HG03442 (cell line): ENCODE measurements at regions not wholly inside any gene's neighbourhood (a gene's known extent, or its start where the extent isn't known, plus 50 kb on each side); places are given as distances from the start of the nearest gene placed in this dataset.

Experiments used
- ATAC-seq: cut with Tn5 transposase; IDR thresholded peaks from one replicate; pipeline ENCODE4 v1.9.1; 2021; ENCODE audit warnings: mild to moderate bottlenecking, moderate library complexity; ENCODE audit not compliant: unreplicated experiment

- no peak for ATAC-seq
These were observed 1025.3 kb upstream of the CNTNAP5 start for GRCh38 chr2:122999821-123000220.

GRCh38 chr2:123002660-123003248 is 1022.3 kb upstream of the CNTNAP5 start:
- ATAC-seq: no peak

DNA sequence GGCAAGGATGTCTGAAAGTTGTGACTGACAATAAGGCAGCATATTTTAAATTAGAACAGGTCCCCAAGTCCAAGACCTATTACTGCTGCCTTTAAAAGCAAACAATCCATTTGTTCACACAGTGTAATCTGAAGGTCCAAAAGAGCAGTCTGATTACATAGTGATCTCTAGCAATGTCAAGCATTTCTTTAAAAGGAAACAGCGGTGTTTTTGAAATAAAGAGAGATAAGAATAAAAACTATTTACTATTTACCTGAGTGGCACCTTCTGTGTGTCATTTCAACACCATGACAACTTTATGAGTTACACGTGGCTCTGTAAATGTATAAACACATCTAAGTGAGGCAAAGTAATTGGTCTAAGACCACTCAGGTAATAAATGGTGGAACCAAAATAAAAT is 1009.9 kb upstream of the CNTNAP5 start:
- ATAC-seq: no peak

DNA sequence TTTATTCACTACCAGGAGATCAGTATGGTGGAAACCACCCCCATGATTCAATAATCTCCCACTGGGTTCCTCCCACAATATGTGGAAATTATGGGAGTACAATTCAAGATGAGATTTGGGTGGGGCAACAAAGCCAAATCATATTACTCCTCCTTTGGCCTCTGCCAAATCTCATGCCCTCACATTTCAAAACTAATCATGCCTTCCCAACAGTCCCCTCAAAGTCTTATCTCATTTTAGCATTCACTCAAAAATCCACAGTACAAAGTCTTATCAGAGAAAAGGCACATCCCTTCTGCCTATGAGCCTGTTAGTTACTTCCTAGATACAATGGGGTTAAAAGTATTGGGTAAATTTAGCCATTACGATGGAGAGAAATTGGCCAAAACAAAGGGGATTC is 989.5 kb upstream of the CNTNAP5 start:
- no peak for ATAC-seq

GRCh38 chr2:123036300-123036699 is 988.8 kb upstream of the CNTNAP5 start:
- no peak for ATAC-seq

GRCh38 chr2:123040506-123040905 is 984.6 kb upstream of the CNTNAP5 start:
- ATAC-seq: no peak

DNA sequence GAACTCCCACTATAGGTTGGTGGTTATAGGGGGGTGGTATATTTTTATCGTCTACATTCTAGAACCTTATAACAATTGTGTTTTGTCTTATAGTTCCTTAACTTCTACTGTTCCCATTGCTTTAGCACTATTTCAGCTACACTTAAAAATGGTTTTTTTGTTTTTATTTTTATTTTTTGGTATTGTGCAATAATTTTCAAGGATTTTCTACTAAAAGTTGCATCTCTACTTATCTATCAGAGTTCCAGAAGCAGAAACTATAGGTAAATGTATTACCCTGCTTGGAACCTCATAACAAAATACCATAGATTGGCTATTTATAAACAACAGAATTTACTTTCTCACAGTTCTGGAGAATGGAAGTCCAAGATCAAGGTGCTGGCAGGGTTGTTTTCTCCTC is 981.6 kb upstream of the CNTNAP5 start:
- no peak for ATAC-seq

DNA sequence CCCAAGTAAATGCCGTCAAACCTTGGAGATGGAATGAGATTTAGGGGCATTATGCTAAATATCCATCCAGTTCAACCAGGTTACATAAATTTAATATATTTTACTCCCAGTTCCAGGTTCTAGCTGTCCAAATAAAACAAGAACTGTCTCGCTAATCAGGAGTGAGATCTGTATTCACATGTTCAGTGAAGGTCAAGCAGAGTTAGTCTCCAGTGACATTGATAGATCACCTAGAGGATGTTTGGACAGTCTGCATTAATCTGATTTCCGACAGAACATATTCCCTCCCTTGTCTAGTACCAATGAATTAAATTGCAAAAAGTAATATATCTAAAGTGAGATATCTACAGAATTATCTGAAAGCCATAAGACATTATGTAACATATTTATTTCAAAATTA is 979.4 kb upstream of the CNTNAP5 start:
- no peak for ATAC-seq

- no peak for ATAC-seq
These were observed 977.9 kb upstream of the CNTNAP5 start for GRCh38 chr2:123047186-123047585.

GRCh38 chr2:123051136-123051535 is 974.0 kb upstream of the CNTNAP5 start:
- no peak for ATAC-seq

GRCh38 chr2:123061534-123061933 is 963.6 kb upstream of the CNTNAP5 start:
- ATAC-seq: no peak

DNA sequence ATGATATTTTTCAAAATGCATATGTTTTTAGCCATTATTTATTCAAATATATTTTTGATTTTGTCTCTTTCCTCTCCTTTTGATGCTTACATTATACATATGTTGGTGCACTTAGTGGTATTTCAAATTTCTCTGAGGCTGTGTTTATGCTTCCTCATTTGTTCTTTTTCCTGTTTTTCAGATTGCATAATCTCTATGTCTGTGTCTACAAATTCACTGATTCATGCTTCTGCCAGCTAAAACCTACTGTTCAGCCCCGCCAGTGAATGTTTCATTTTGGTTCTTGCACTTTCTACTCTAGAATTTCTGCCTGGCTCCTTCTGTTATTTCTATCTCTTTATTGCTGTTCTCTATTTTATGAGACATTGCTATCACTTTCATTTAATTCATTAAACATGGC is 951.7 kb upstream of the CNTNAP5 start:
- no peak for ATAC-seq

DNA sequence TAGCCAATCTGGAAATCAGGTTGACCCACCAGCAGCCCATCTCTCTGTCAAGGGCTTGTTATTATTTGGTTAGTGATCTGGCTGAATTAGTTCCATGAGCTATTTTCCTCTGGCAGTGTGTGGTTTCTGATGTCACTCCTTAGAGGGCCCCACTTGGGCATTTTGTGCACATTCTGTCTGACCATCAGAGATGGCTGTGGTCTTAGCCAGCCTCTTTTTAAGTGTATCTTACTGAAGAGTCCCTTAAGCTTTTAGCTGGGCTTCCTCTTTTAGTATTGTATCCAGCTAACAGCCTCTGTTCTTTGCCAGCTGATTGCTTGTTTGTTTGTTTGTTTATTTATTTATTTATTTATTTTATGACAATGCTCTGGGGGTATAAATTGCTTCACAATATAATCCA is 951.1 kb upstream of the CNTNAP5 start:
- ATAC-seq: no peak

GRCh38 chr2:123077101-123077500 is 948.0 kb upstream of the CNTNAP5 start:
- ATAC-seq: no peak

DNA sequence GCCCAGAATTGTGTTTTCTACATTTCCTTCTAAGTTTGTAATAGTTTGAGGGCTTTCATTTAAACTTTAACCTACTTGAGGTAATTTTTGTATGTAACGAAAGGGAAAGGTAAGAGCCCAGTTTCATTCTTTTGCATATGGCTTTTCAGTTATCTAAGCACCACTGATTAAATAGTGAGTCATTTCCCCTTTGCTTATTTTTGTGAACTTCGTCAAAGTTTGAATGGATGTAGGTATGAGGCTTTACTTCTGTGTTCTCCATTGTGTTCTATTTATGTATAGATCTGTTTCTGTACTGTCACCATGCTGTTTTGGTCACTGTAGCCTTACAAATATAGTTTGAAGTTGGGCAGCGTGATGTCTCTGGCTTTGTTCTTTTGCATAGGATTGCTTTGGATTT is 944.8 kb upstream of the CNTNAP5 start:
- no peak for ATAC-seq

DNA sequence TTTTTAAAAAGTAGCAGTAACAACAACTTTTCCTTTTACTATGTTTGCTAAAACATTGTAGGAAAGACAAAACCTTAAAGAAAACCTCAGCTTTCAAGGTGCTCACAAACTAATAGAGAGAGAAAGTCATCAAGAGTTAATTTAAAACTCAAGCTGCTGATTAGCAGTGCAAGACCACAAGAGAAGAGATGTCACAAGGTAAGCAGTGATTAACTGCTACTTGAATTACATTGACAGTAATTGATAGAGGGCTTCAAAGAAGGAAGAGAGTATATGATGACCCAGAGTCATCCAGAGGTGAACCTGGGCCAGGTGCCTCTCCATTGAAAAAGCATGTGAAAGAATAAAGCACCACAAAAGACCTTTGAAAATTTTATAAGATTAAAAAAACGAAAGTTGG is 939.6 kb upstream of the CNTNAP5 start:
- ATAC-seq: no peak

DNA sequence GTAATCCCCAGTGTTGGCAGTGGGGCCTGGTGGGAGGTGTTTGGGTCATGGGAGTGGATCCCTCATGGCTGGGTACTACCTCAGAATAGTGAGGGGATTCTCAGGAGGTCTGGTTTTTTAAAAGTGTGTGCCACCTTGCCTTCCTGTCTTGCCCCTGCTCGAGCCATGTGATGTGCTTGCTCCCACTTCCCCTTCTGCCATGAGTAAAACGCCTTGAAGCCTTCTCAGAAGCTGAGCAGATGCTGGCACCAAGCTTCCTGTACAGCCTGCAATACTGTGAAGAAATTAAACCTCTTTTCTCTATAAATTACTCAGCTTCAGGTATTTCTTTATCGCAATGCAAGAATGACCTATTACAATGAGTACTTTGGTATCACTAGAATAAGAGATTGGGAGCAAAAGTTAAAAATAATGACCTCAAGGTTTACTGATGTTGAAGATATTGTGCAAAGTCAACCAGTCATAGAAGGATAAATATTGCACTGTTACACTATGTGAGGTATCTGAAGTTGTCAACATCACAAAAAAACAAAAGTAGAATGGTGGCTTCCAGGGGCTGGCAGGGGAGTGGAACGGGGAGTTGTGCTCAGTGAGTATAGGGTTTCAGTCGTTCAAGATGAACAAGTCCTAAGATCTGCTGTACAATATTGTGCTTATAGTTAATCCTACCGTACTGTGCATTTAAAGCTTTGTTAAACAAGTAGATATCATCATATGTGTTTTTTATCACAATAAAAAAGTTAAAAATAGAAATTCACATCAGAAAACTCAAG is 938.3 kb upstream of the CNTNAP5 start:
- no peak for ATAC-seq

GRCh38 chr2:123091471-123091870 is 933.6 kb upstream of the CNTNAP5 start:
- no peak for ATAC-seq

DNA sequence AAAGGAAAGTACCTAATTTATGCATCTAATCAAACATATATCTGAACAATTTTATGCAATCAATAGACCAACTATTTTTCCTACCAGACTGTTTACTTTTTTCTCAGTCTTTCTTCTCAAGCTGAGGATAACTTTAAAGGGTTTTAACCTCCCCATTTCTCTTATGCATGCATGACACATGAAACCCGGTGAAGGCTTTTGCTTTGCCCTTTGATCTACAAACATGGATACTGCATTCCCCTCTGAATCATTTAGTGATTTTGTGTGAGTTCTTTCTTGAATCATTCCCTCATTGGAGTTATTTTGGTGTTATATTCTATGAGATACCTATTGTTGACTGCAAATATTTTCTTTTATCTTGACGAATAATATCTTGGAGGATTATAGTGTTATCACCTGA is 931.9 kb upstream of the CNTNAP5 start:
- no peak for ATAC-seq

- no peak for ATAC-seq
These were observed 929.8 kb upstream of the CNTNAP5 start for GRCh38 chr2:123095219-123095835.

DNA sequence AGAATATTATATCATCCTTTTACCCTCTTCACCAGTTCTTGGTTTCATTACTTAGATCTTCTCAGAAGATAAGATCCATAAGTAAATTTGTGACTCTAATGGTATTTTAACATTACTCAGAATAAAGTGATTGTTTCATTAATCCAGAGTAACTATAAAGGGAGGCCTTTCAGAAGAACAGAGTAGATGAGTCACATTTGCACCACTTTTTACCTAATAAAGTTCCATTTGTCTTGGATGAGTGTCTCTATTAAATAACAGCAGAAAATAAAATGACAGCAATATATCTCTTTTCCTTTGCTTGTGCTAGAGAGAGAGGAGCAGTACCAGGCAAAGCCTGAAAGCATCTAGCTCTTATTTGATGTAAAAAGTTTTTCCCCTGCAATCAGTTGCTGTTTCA is 926.5 kb upstream of the CNTNAP5 start:
- no peak for ATAC-seq

DNA sequence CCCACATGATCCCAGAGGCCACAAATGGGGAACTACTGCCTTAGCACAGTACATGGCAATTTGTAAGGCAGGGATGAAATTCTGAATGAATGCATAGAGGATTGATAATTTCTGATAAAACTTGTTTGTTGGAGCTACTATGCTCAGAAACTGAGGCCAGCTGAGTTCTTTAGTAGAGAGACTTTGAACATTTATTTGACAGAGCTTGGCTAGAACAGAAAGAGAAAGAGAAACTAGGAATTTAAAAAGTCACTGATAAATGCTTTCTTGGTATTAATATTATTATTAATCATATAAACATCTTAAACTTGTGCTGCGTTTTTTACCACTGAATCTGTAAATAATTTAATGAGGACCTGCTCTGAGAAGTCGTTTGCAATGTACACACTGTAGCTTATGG is 923.7 kb upstream of the CNTNAP5 start:
- ATAC-seq: no peak
